Activated naive CD8-positive, alpha-beta T cell treated with anti-CD3 and anti-CD28 coated beads for 36 hours (primary cell): ENCODE measurements at regions not wholly inside any gene's neighbourhood (a gene's known extent, or its start where the extent isn't known, plus 50 kb on each side); places are given as distances from the start of the nearest gene placed in this dataset.

Source experiments
- DNase-seq: peaks from one replicate; pipeline ENCODE4 v3.0.0; 2021
- H3K27ac Mint-ChIP-seq: one replicate; pipeline ENCODE4 v1.8.0; 2022; ENCODE audit warnings: mild to moderate bottlenecking, moderate library complexity, mixed read lengths
- H3K27me3 Mint-ChIP-seq: one replicate; pipeline ENCODE4 v1.8.0; 2022; ENCODE audit warnings: mild to moderate bottlenecking, mixed read lengths
- H3K36me3 Mint-ChIP-seq: one replicate; pipeline ENCODE4 v1.8.0; 2021; ENCODE audit warnings: mild to moderate bottlenecking, mixed read lengths
- H3K4me1 Mint-ChIP-seq: one replicate; pipeline ENCODE4 v1.8.0; 2021; ENCODE audit warnings: mixed read lengths
- H3K4me3 Mint-ChIP-seq: one replicate; pipeline ENCODE4 v1.8.0; 2022; ENCODE audit warnings: mild to moderate bottlenecking, moderate library complexity, mixed read lengths
- H3K9me3 Mint-ChIP-seq: one replicate; pipeline ENCODE4 v1.8.0; 2022; ENCODE audit warnings: mixed read lengths

GRCh38 chr6:111950661-111951496 is 77.6 kb upstream of the FYN start:
- Mint-ChIP-seq H3K9me3 (no peaks in the 10 kb centered on the region), H3K4me1 (peaks cover 4% of the 10 kb centered on the region), H3K27me3 (no peaks in the 10 kb centered on the region), H3K4me3 (no peak overlapping the region), H3K27ac (no peak overlapping the region), H3K36me3 (no peaks in the 10 kb centered on the region)
- DNase-seq, result no peak

GRCh38 chr6:111951497-111952085 is 78.3 kb upstream of the FYN start:
- DNase-seq, result no peak
- H3K9me3 Mint-ChIP-seq, result no peaks in the 10 kb centered on the region
- no peak overlapping the region for H3K27ac Mint-ChIP-seq
- H3K27me3 Mint-ChIP-seq, result no peaks in the 10 kb centered on the region
- H3K4me1 Mint-ChIP-seq, result peaks cover 4% of the 10 kb centered on the region
- no peak overlapping the region for H3K4me3 Mint-ChIP-seq
- no peaks in the 10 kb centered on the region for H3K36me3 Mint-ChIP-seq

GRCh38 chr6:111952274-111952673 is 79.0 kb upstream of the FYN start:
- DNase-seq, result no peak
- Mint-ChIP-seq H3K36me3 (no peaks in the 10 kb centered on the region), H3K9me3 (no peaks in the 10 kb centered on the region), H3K27ac (no peak overlapping the region), H3K27me3 (no peaks in the 10 kb centered on the region), H3K4me1 (peaks cover 4% of the 10 kb centered on the region), H3K4me3 (no peak overlapping the region)

GRCh38 chr6:111952821-111953540 is 79.7 kb upstream of the FYN start:
- no peak overlapping the region for H3K27ac Mint-ChIP-seq
- H3K4me3 Mint-ChIP-seq, result no peak overlapping the region
- peaks cover 4% of the 10 kb centered on the region for H3K4me1 Mint-ChIP-seq

GRCh38 chr6:111956098-111956497 is 82.8 kb upstream of the FYN start:
- Mint-ChIP-seq H3K4me1 (peaks cover 8% of the 10 kb centered on the region), H3K4me3 (no peak overlapping the region), H3K27me3 (no peaks in the 10 kb centered on the region), H3K36me3 (no peaks in the 10 kb centered on the region), H3K9me3 (no peaks in the 10 kb centered on the region), H3K27ac (no peak overlapping the region)
- DNase-seq, result no peak

More at GRCh38 chr6:111952821-111953540, 79.7 kb upstream of the FYN start:
- Mint-ChIP-seq H3K9me3 (no peaks in the 10 kb centered on the region), H3K36me3 (no peaks in the 10 kb centered on the region), H3K27me3 (no peaks in the 10 kb centered on the region)
- DNase-seq, result no peak

GRCh38 chr6:111957623-111958315 is 84.5 kb upstream of the FYN start:
- Mint-ChIP-seq H3K36me3 (no peaks in the 10 kb centered on the region), H3K4me3 (no peak overlapping the region), H3K4me1 (peaks cover 8% of the 10 kb centered on the region), H3K27ac (no peak overlapping the region), H3K27me3 (no peaks in the 10 kb centered on the region), H3K9me3 (no peaks in the 10 kb centered on the region)
- no peak for DNase-seq

- no peak for DNase-seq
- H3K27ac Mint-ChIP-seq, result no peak overlapping the region
- peaks cover 3% of the 10 kb centered on the region for H3K4me1 Mint-ChIP-seq
- no peaks in the 10 kb centered on the region for H3K9me3 Mint-ChIP-seq
- no peaks in the 10 kb centered on the region for H3K36me3 Mint-ChIP-seq
- no peaks in the 10 kb centered on the region for H3K27me3 Mint-ChIP-seq
- H3K4me3 Mint-ChIP-seq, result no peak overlapping the region
These were observed 85.3 kb upstream of the FYN start for GRCh38 chr6:111958534-111958933.

GRCh38 chr6:111959766-111960165 is 86.5 kb upstream of the FYN start:
- H3K36me3 Mint-ChIP-seq, result no peaks in the 10 kb centered on the region
- H3K27ac Mint-ChIP-seq, result no peak overlapping the region
- no peak overlapping the region for H3K4me3 Mint-ChIP-seq
- no peaks in the 10 kb centered on the region for H3K27me3 Mint-ChIP-seq
- peaks cover 3% of the 10 kb centered on the region for H3K4me1 Mint-ChIP-seq
- no peak for DNase-seq
- H3K9me3 Mint-ChIP-seq, result no peaks in the 10 kb centered on the region

- Mint-ChIP-seq H3K9me3 (peaks cover 1% of the 10 kb centered on the region), H3K27me3 (no peaks in the 10 kb centered on the region), H3K4me3 (no peak overlapping the region), H3K4me1 (peaks cover 12% of the 10 kb centered on the region), H3K27ac (no peak overlapping the region), H3K36me3 (peaks cover 4% of the 10 kb centered on the region)
- no peak for DNase-seq
These were observed 86.8 kb upstream of the CCN6 start for GRCh38 chr6:111967131-111967530.

- no peak for DNase-seq
- Mint-ChIP-seq H3K27ac (no peak overlapping the region), H3K4me3 (no peak overlapping the region), H3K9me3 (peaks cover 1% of the 10 kb centered on the region), H3K4me1 (peaks cover 43% of the 10 kb centered on the region), H3K36me3 (peaks cover 4% of the 10 kb centered on the region), H3K27me3 (no peaks in the 10 kb centered on the region)
These were observed 83.5 kb upstream of the CCN6 start for GRCh38 chr6:111970426-111970825.

- Mint-ChIP-seq H3K9me3 (peaks cover 1% of the 10 kb centered on the region), H3K27me3 (no peaks in the 10 kb centered on the region), H3K4me3 (no peak overlapping the region), H3K27ac (no peak overlapping the region), H3K36me3 (peaks cover 4% of the 10 kb centered on the region), H3K4me1 (peaks cover 52% of the 10 kb centered on the region)
- DNase-seq, result no peak
These were observed 82.6 kb upstream of the CCN6 start for GRCh38 chr6:111971181-111971841.

GRCh38 chr6:111971866-111972532 is 81.9 kb upstream of the CCN6 start:
- peaks cover 59% of the 10 kb centered on the region for H3K4me1 Mint-ChIP-seq
- H3K36me3 Mint-ChIP-seq, result peaks cover 4% of the 10 kb centered on the region

GRCh38 chr6:111972745-111973117 is 81.2 kb upstream of the CCN6 start:
- Mint-ChIP-seq H3K36me3 (peaks cover 4% of the 10 kb centered on the region), H3K4me1 (peaks cover 65% of the 10 kb centered on the region), H3K27ac (peak overlapping the region; percentile 93), H3K4me3 (peak overlapping the region; percentile 6), H3K27me3 (no peaks in the 10 kb centered on the region), H3K9me3 (no peaks in the 10 kb centered on the region)
- no peak for DNase-seq

More at GRCh38 chr6:111971866-111972532, 81.9 kb upstream of the CCN6 start:
- peaks cover 1% of the 10 kb centered on the region for H3K9me3 Mint-ChIP-seq
- peak overlapping the region; percentile 93 for H3K27ac Mint-ChIP-seq
- H3K4me3 Mint-ChIP-seq, result no peak overlapping the region
- no peaks in the 10 kb centered on the region for H3K27me3 Mint-ChIP-seq
- no peak for DNase-seq

- Mint-ChIP-seq H3K27me3 (no peaks in the 10 kb centered on the region), H3K9me3 (no peaks in the 10 kb centered on the region), H3K27ac (peak overlapping the region; percentile 93), H3K36me3 (peaks cover 4% of the 10 kb centered on the region), H3K4me3 (peak overlapping the region; percentile 46), H3K4me1 (peaks cover 65% of the 10 kb centered on the region)
- DNase-seq, result peak; percentile 70
These were observed 80.7 kb upstream of the CCN6 start for GRCh38 chr6:111973118-111973761.
